ENCODE measurements at regions not wholly inside any gene's neighbourhood (a gene's known extent, or its start where the extent isn't known, plus 50 kb on each side); places are given as distances from the start of the nearest gene placed in this dataset.

GRCh38 chr6:170021579-170021978 lies 269.3 kb downstream of the DLL1 start:
- ATAC-seq, result no peak
- Histone ChIP-seq H3K36me3 (ENCODE audit: control insufficient read depth, insufficient read depth, low read length) (no peaks in the 10 kb centered on the region), H3K27ac (ENCODE audit: low read length) (no peak overlapping the region), H3K4me1 (ENCODE audit: control insufficient read depth, insufficient read depth, low read length) (peaks cover 26% of the 10 kb centered on the region), H3K27me3 (ENCODE audit: control insufficient read depth, insufficient read depth, low read length) (no peaks in the 10 kb centered on the region), H3K9me3 (ENCODE audit: control insufficient read depth, insufficient read depth, low read length) (no peaks in the 10 kb centered on the region), H3K4me3 (ENCODE audit: low read length) (no peak overlapping the region)
- DNase-seq, result no peak
- Mint-ChIP-seq H3K27me3 (ENCODE audit: low read depth in 2 of 2) (peaks cover 19 to 39% of the 10 kb centered on the region in 2 donors), H3K4me3 (no peak overlapping the region), H3K36me3 (no peaks in the 10 kb centered on the region), H3K9me3 (no peaks in the 10 kb centered on the region), H3K4me1 (peaks cover under 1% of the 10 kb centered on the region in 2 donors), H3K27ac (no peak overlapping the region)
- WGBS (ENCODE audit: insufficient coverage), result 88% methylated on average over 9 of the region's 9 CpGs
- no peak for TF ChIP-seq CTCF (IDR thresholded peaks at IDR 0.05)
- intact Hi-C loops (cut with micrococcal nuclease), result no loop called here

DNA sequence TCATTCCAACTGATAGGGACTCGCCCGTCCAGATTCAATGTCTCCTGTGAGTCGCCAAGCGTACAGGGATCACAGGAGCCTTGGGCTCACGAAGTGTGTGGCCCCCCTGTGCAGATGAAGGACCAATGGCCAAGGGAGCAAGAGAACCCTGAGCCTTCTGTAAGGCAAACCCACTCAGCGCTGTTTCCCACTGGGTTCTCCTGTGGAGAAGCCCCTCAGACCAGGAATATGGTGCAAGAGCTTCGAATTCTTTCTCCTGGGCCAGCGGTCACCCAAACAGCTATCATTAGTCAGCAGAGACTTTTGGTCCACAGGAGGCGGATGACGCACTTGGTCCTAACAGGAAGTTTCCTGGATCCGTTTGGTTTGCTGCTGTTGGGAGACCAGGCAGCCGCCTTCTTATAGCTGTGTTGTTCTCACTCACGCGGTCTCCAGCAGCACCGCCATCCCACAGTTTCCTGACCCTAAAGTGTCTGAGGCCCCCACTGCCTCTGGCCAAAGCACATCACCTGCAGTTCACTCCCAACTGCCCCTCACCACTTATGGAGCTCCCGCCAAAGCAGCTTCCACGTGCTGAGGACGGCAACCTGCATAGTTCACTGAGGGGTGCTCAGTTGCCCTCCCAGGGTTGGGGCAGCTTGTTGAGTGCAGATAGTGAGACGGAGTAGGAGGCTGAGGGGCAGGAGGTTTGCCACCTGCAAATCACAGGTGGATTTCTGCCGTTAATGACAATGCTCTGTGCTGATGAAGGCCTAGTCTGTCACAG lies 268.6 kb downstream of the ERMARD start:
- ATAC-seq (no peak), DNase-seq (no peak)
- WGBS (ENCODE audit: insufficient coverage), result 94% methylated on average over 20 of the region's 20 CpGs
- Mint-ChIP-seq H3K36me3 (no peaks in the 10 kb centered on the region), H3K27me3 (ENCODE audit: low read depth in 2 of 2) (peaks cover 17 to 36% of the 10 kb centered on the region in 2 donors), H3K4me3 (no peak overlapping the region), H3K4me1 (no peaks in the 10 kb centered on the region), H3K27ac (no peak overlapping the region), H3K9me3 (no peaks in the 10 kb centered on the region)
- peaks cover 23% of the 10 kb centered on the region for H3K4me1 ChIP-seq (ENCODE audit: control insufficient read depth, insufficient read depth, low read length)
- intact Hi-C loops (cut with micrococcal nuclease), result no loop called here
- H3K4me3 ChIP-seq (ENCODE audit: low read length), result no peak overlapping the region
- no peak overlapping the region for H3K27ac ChIP-seq (ENCODE audit: low read length)
- H3K36me3 ChIP-seq (ENCODE audit: control insufficient read depth, insufficient read depth, low read length), result no peaks in the 10 kb centered on the region
- no peaks in the 10 kb centered on the region for H3K9me3 ChIP-seq (ENCODE audit: control insufficient read depth, insufficient read depth, low read length)
- no peaks in the 10 kb centered on the region for H3K27me3 ChIP-seq (ENCODE audit: control insufficient read depth, insufficient read depth, low read length)
- TF ChIP-seq CTCF (IDR thresholded peaks at IDR 0.05), result no peak

DNA sequence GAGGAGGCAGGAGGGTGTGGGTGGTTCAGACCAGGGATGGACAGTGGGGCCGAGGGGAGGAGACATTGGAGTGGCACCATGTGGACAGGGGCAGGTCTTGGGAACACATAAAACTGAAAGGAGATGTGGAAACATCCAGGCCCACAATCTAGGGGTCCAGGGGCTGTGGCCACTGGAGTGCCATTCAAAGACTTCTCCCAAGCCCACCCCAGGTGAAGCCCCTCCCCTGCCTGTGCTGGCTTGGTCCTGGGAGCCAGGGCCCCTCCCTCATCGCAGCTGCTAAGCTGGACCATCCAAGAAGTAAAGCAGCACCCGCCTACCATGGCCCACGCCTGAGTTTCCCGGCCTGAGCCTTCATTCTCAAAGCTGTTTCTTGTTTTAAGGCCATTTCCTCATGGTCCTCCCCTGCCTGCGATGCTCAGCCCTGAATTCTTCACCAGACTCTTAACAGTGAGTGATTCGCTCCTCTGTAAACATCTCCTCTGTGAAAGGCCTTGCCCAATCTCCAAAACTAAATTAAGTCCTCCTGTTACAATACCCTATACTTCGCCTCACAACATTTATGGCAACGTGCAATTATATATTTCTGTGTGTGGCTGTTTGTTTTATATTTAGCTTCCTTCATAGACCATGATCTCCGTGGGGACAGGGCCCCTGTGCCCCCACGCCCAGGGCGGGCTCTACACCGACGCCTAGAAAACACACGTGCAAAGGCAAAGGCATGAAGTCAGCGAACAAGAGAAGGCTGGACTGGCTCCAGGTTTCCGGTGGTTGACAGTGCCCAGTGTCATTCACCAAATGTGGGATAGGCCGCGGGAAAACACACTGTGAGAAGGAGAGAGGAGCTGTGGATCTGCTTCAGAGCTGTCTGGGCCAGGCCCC lies 267.8 kb downstream of the ERMARD start:
- 86% methylated on average over 17 of the region's 19 CpGs for WGBS (ENCODE audit: insufficient coverage)
- Mint-ChIP-seq H3K4me1 (no peaks in the 10 kb centered on the region), H3K27me3 (ENCODE audit: low read depth in 2 of 2) (peaks cover 17 to 33% of the 10 kb centered on the region in 2 donors), H3K36me3 (no peaks in the 10 kb centered on the region), H3K27ac (no peak overlapping the region), H3K9me3 (no peaks in the 10 kb centered on the region), H3K4me3 (no peak overlapping the region)
- intact Hi-C loops (cut with micrococcal nuclease), result no loop called here
- Histone ChIP-seq H3K9me3 (ENCODE audit: control insufficient read depth, insufficient read depth, low read length) (no peaks in the 10 kb centered on the region), H3K27me3 (ENCODE audit: control insufficient read depth, insufficient read depth, low read length) (no peaks in the 10 kb centered on the region), H3K4me1 (ENCODE audit: control insufficient read depth, insufficient read depth, low read length) (peaks cover 23% of the 10 kb centered on the region), H3K4me3 (ENCODE audit: low read length) (no peak overlapping the region), H3K27ac (ENCODE audit: low read length) (no peak overlapping the region), H3K36me3 (ENCODE audit: control insufficient read depth, insufficient read depth, low read length) (no peaks in the 10 kb centered on the region)
- no peak for TF ChIP-seq CTCF (IDR thresholded peaks at IDR 0.05)
- no peak for ATAC-seq
- DNase-seq, result no peak

Data from natural killer cell (primary cell).